Prostate gland (tissue), 2 donors: ENCODE measurements at regions not wholly inside any gene's neighbourhood (a gene's known extent, or its start where the extent isn't known, plus 50 kb on each side); places are given as distances from the start of the nearest gene placed in this dataset.
"Not testable (repeated sequence)": the region's sequence is repeated elsewhere in the genome, so short reads cannot be mapped to it uniquely, and the experiment has no call there.

Experiments used
- POLR2A ChIP-seq: fragments of 450-650 bp; IDR thresholded peaks from one replicate; pipeline ENCODE4 v1.6.1; 2016; ENCODE audit warnings: antibody characterized with exemption, mild to moderate bottlenecking
- TF ChIP-seq, protein P1 (sequence below), 4 experiments: fragments of 200-600 bp in 2 of 4; fragments of 450-650 bp in 2 of 4; sonication (generic) in 2 of 4; IDR thresholded peaks; 1 replicate in 3 of 4; 2 replicates in 1 of 4; pipeline ENCODE4 v1.5.1; 2016 to 2019; ENCODE audit warnings: antibody characterized with exemption in 4 of 4, mild to moderate bottlenecking in 2 of 4, moderate library complexity in 2 of 4

GRCh38 chr1:761791-762190, 75.3 kb upstream of the OR4F16 start:
- TF ChIP-seq, protein P1, sequence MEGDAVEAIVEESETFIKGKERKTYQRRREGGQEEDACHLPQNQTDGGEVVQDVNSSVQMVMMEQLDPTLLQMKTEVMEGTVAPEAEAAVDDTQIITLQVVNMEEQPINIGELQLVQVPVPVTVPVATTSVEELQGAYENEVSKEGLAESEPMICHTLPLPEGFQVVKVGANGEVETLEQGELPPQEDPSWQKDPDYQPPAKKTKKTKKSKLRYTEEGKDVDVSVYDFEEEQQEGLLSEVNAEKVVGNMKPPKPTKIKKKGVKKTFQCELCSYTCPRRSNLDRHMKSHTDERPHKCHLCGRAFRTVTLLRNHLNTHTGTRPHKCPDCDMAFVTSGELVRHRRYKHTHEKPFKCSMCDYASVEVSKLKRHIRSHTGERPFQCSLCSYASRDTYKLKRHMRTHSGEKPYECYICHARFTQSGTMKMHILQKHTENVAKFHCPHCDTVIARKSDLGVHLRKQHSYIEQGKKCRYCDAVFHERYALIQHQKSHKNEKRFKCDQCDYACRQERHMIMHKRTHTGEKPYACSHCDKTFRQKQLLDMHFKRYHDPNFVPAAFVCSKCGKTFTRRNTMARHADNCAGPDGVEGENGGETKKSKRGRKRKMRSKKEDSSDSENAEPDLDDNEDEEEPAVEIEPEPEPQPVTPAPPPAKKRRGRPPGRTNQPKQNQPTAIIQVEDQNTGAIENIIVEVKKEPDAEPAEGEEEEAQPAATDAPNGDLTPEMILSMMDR (IDR thresholded peaks at IDR 0.05), result not testable (repeated sequence)
- TF ChIP-seq POLR2A, result not testable (repeated sequence)
